Mesenchymal stem cell (in vitro differentiated cells and primary cell): ENCODE measurements at regions not wholly inside any gene's neighbourhood (a gene's known extent, or its start where the extent isn't known, plus 50 kb on each side); places are given as distances from the start of the nearest gene placed in this dataset.

Source experiments
- DNase-seq: peaks from one replicate; pipeline ENCODE4 v3.0.0-alpha.2; 2013
- H2AFZ ChIP-seq: one replicate; pipeline ENCODE4 v1.6.1; 2013; ENCODE audit warnings: low read depth, mild to moderate bottlenecking, control low read depth, inconsistent platforms, low read length, moderate library complexity
- H2AK5ac ChIP-seq: 2 replicates; pipeline ENCODE4 v1.6.1; 2013; ENCODE audit warnings: low read length, moderate library complexity, mild to moderate bottlenecking, inconsistent platforms; ENCODE audit not compliant: severe bottlenecking
- H2BK120ac ChIP-seq: one replicate; pipeline ENCODE4 v1.6.1; 2013; ENCODE audit warnings: low read depth, mild to moderate bottlenecking, inconsistent platforms, low read length, moderate library complexity
- H2BK12ac ChIP-seq, 2 experiments: one replicate each; pipeline ENCODE4 v1.6.1; 2013; ENCODE audit warnings: inconsistent platforms in 2 of 2, low read length in 2 of 2, mild to moderate bottlenecking in 2 of 2, moderate library complexity in 2 of 2, control low read depth in 1 of 2
- H2BK15ac ChIP-seq: one replicate; pipeline ENCODE4 v1.6.1; 2013; ENCODE audit warnings: mild to moderate bottlenecking, low read depth, inconsistent platforms; ENCODE audit not compliant: poor library complexity, severe bottlenecking
- H2BK5ac ChIP-seq: 2 replicates; pipeline ENCODE4 v1.6.1; 2013; ENCODE audit warnings: low read depth, mild to moderate bottlenecking, low read length, control low read depth, inconsistent platforms; ENCODE audit not compliant: poor library complexity, severe bottlenecking
- H3K14ac ChIP-seq, 2 experiments: one replicate each; pipeline ENCODE4 v1.6.1; 2013; ENCODE audit warnings: inconsistent platforms in 2 of 2, low read length in 2 of 2, control low read depth in 1 of 2, mild to moderate bottlenecking in 1 of 2, moderate library complexity in 1 of 2
- H3K18ac ChIP-seq, 2 experiments: one replicate each; pipeline ENCODE4 v1.6.1; 2013; ENCODE audit warnings: inconsistent platforms in 2 of 2, low read length in 2 of 2, control low read depth in 1 of 2, low read depth in 1 of 2, mild to moderate bottlenecking in 1 of 2
- H3K23ac ChIP-seq, 2 experiments: one replicate each; pipeline ENCODE4 v1.6.1; 2013; ENCODE audit warnings: inconsistent platforms in 2 of 2, low read length in 2 of 2, mild to moderate bottlenecking in 2 of 2, moderate library complexity in 2 of 2, control low read depth in 1 of 2
- H3K27ac ChIP-seq: 2 replicates; pipeline ENCODE4 v1.5.1; 2013; ENCODE audit warnings: mild to moderate bottlenecking, moderate library complexity, low read length, control low read depth, inconsistent platforms; ENCODE audit not compliant: poor library complexity, severe bottlenecking
- H3K27me3 ChIP-seq, 2 experiments: 2 replicates each; pipeline versions ENCODE4 v1.6.1 to v1.7.0; 2013; ENCODE audit warnings: low read length in 2 of 2, mild to moderate bottlenecking in 2 of 2, moderate library complexity in 2 of 2, control low read depth in 1 of 2, inconsistent platforms in 1 of 2; ENCODE audit not compliant: control insufficient read depth in 1 of 2, insufficient read depth in 1 of 2
- H3K36me3 ChIP-seq, 2 experiments: 2 replicates each; pipeline versions ENCODE4 v1.6.1 to v1.7.0; 2013; ENCODE audit warnings: low read length in 2 of 2, control low read depth in 1 of 2, inconsistent platforms in 1 of 2, low read depth in 1 of 2, mild to moderate bottlenecking in 1 of 2; ENCODE audit not compliant: insufficient read depth in 2 of 2, control insufficient read depth in 1 of 2
- H3K4ac ChIP-seq, 2 experiments: one replicate each; pipeline ENCODE4 v1.6.1; 2013; ENCODE audit warnings: inconsistent platforms in 2 of 2, low read length in 2 of 2, mild to moderate bottlenecking in 2 of 2, moderate library complexity in 2 of 2, control low read depth in 1 of 2, low read depth in 1 of 2
- H3K4me1 ChIP-seq: 2 replicates; pipeline ENCODE4 v1.6.1; 2013; ENCODE audit warnings: low read depth, low read length, control low read depth; ENCODE audit not compliant: control insufficient read depth, insufficient read depth
- H3K4me2 ChIP-seq: 2 replicates; pipeline ENCODE4 v1.6.1; 2013; ENCODE audit warnings: low read length, mild to moderate bottlenecking, inconsistent platforms; ENCODE audit not compliant: poor library complexity, severe bottlenecking
- H3K4me3 ChIP-seq, 2 experiments: 2 replicates each; pipeline versions ENCODE4 v1.5.1 to v1.7.0; 2013; ENCODE audit warnings: low read length in 2 of 2, mild to moderate bottlenecking in 2 of 2, control low read depth in 1 of 2, low read depth in 1 of 2; ENCODE audit not compliant: insufficient read depth in 1 of 2
- H3K79me1 ChIP-seq: replicated peaks from 2 replicates; pipeline ENCODE4 v1.6.1; 2013; ENCODE audit warnings: mild to moderate bottlenecking, control low read depth, low read length, inconsistent platforms; ENCODE audit not compliant: poor library complexity, severe bottlenecking
- H3K9ac ChIP-seq: 2 replicates; pipeline ENCODE4 v1.7.0; 2013; ENCODE audit warnings: mild to moderate bottlenecking, low read length, moderate library complexity
- H3K9me3 ChIP-seq: 2 replicates; pipeline ENCODE4 v1.7.0; 2013; ENCODE audit warnings: mild to moderate bottlenecking, low read length; ENCODE audit not compliant: control insufficient read depth
- H4K8ac ChIP-seq: one replicate; pipeline ENCODE4 v1.6.1; 2013; ENCODE audit warnings: inconsistent platforms, mild to moderate bottlenecking, low read length, moderate library complexity
- H4K91ac ChIP-seq: one replicate; pipeline ENCODE4 v1.6.1; 2013; ENCODE audit warnings: mild to moderate bottlenecking, low read length, inconsistent platforms
- WGBS: methylation state at CpG from one replicate; pipeline ENCODE4 v1.1.7; 2013; ENCODE audit warnings: mixed read lengths; 5-methylcytosine and 5-hydroxymethylcytosine counted together

DNA sequence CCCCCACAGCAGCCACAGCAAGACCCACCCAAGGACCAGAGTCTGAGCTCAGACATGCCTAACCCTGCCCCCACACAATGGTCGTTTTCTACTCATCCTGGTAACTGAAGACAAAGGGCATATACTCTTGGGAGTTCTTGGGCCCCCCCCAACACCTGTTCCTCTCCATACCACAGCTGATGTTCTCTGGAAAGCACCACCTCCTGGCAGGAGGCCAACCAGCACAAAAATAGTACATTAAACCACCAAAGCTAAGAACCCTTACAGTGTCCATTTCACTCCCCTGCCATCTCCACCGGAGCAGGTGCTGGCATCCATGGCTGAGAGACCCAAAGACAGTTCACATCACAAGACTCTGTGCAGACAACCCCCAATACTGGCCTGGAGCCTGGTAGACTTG, 80.6 kb upstream of the DAAM1 start:
- no peak for DNase-seq
- H3K27ac ChIP-seq = no peak overlapping the region
- H3K23ac ChIP-seq = no peak overlapping the region
- H2BK15ac ChIP-seq = no peak overlapping the region
- H4K8ac ChIP-seq = no peak overlapping the region
- no peak overlapping the region for H2AFZ ChIP-seq
- no peaks in the 10 kb centered on the region for H3K36me3 ChIP-seq
- H3K9me3 ChIP-seq = no peaks in the 10 kb centered on the region
- no peak overlapping the region for H4K91ac ChIP-seq
- H2AK5ac ChIP-seq = no peak overlapping the region
- H2BK5ac ChIP-seq = no peak overlapping the region
- H3K4me1 ChIP-seq = no peaks in the 10 kb centered on the region
- H2BK120ac ChIP-seq = no peak overlapping the region
- H3K9ac ChIP-seq = no peak overlapping the region
- no peak overlapping the region for H3K14ac ChIP-seq
- no peaks in the 10 kb centered on the region for H3K79me1 ChIP-seq
- H3K27me3 ChIP-seq = peaks cover 0 to 4% of the 10 kb centered on the region in 2 experiments
- 71% methylated on average over 2 of the region's 2 CpGs for WGBS
- H3K4me2 ChIP-seq = no peak overlapping the region
- no peak overlapping the region for H3K4me3 ChIP-seq
- no peak overlapping the region for H2BK12ac ChIP-seq
- no peak overlapping the region for H3K18ac ChIP-seq
- no peak overlapping the region for H3K4ac ChIP-seq

DNA sequence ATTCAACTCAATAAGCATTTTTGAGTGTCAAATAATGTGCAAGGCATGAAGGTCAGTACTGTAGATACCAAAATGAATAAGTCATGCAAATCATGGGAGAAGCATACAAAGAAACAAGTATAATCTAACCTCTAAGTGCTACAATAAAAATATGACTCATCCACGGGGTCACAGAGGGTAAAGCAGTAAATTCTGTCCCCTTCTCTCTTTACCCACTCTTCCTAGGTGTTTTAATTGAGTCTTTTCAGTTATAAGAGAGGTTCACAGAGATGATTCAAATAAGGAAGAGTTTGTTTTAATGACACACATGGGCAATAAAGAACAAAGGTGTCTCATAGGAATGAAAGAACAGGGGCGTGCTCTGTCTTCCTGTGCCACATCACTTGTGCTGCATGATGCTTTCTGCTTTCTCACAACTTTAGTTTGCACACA, 71.5 kb upstream of the DAAM1 start:
- Histone ChIP-seq H3K4ac (no peak overlapping the region), H3K36me3 (no peaks in the 10 kb centered on the region), H3K27me3 (peaks cover 0 to 16% of the 10 kb centered on the region in 2 experiments), H3K4me1 (no peaks in the 10 kb centered on the region), H4K91ac (no peak overlapping the region), H2BK12ac (no peak overlapping the region), H2BK15ac (no peak overlapping the region), H3K23ac (no peak overlapping the region), H2BK120ac (no peak overlapping the region), H3K4me2 (no peak overlapping the region), H3K79me1 (no peaks in the 10 kb centered on the region), H3K9ac (no peak overlapping the region), H2AK5ac (no peak overlapping the region), H2AFZ (no peak overlapping the region), H3K18ac (no peak overlapping the region), H2BK5ac (no peak overlapping the region), H3K14ac (no peak overlapping the region), H3K4me3 (no peak overlapping the region), H3K27ac (no peak overlapping the region), H4K8ac (no peak overlapping the region), H3K9me3 (no peaks in the 10 kb centered on the region)
- WGBS = 56% methylated on average over 1 of the region's 2 CpGs
- DNase-seq = peak; percentile 38

DNA sequence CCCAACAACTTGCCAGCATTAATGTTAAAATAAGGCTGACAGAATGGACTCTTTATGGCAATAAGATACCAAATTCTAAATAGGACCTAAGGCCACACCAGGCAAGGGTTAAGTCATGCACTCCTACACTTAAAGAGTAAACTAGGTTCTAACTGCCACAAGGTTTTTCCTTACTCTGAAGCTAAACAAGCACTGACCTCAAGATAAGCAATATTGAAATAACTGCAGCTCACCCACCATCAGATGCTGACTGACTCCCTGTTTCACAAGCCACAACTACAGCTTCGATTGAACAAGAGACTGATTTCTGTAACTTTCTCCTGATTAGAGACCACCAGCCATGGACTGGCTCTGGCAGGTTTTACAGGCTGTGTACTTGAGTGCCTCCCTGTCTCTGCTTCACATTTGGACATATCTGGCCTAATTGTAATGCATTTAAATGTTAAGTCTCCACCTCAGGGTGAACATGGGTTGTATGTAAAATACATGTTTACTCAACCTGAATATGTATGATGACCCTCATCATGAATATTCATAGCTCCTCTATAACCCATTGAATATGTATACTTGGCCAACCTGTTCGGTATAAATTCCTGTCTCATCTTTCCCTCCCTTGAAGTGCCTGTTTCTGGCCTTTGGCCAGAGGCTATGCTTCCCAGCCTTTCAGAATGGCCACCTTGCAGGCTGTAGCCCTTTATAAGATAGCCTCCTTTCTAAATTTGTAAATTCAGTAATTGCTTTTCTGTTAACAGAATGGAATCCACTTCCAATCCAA, 70.5 kb upstream of the DAAM1 start:
- no peaks in the 10 kb centered on the region for H3K36me3 ChIP-seq
- no peak overlapping the region for H2BK15ac ChIP-seq
- DNase-seq = peak; percentile 36
- H2AK5ac ChIP-seq = no peak overlapping the region
- H3K27me3 ChIP-seq = peaks cover 0 to 16% of the 10 kb centered on the region in 2 experiments
- H3K23ac ChIP-seq = no peak overlapping the region
- H3K4ac ChIP-seq = no peak overlapping the region
- no peak overlapping the region for H2AFZ ChIP-seq
- no peak overlapping the region for H3K14ac ChIP-seq
- H3K27ac ChIP-seq = no peak overlapping the region
- H3K4me1 ChIP-seq = no peaks in the 10 kb centered on the region
- no peak overlapping the region for H2BK120ac ChIP-seq
- H2BK12ac ChIP-seq = no peak overlapping the region
- H3K79me1 ChIP-seq = no peaks in the 10 kb centered on the region
- no peak overlapping the region for H4K91ac ChIP-seq
- H3K4me3 ChIP-seq = no peak overlapping the region
- no peak overlapping the region for H4K8ac ChIP-seq
- H3K9me3 ChIP-seq = no peaks in the 10 kb centered on the region
- no peak overlapping the region for H2BK5ac ChIP-seq
- no peak overlapping the region for H3K9ac ChIP-seq
- H3K18ac ChIP-seq = no peak overlapping the region
- no peak overlapping the region for H3K4me2 ChIP-seq
- WGBS = 73% methylated on average over 2 of the region's 2 CpGs

DNA sequence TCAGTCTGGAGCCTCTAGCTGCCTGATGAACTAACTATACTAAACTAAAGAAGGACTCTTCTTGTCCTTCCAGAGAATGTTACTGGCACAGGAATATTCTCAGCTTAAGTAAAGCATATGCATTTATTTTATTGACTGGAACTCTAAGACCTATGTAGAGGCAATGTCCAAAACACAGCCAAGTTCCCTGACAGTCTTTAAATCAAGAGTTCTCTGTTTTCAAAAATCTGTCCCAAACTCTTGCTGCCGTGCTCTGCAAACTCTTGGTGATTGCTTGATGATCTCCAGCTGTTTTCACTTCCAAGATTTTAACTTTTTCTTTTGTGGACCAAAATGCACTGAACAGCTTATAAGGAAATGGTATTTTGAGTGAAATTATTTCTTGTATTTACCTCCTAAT, 67.5 kb upstream of the DAAM1 start:
- no peak overlapping the region for H2BK5ac ChIP-seq
- H2AK5ac ChIP-seq = no peak overlapping the region
- no peak overlapping the region for H3K4me3 ChIP-seq
- H3K27ac ChIP-seq = no peak overlapping the region
- 44% methylated on average over 1 of the region's 1 CpG for WGBS
- H4K91ac ChIP-seq = no peak overlapping the region
- no peak overlapping the region for H4K8ac ChIP-seq
- H2BK12ac ChIP-seq = no peak overlapping the region
- no peaks in the 10 kb centered on the region for H3K9me3 ChIP-seq
- H2AFZ ChIP-seq = no peak overlapping the region
- H3K4me2 ChIP-seq = no peak overlapping the region
- H3K79me1 ChIP-seq = no peaks in the 10 kb centered on the region
- H3K9ac ChIP-seq = no peak overlapping the region
- H3K4ac ChIP-seq = no peak overlapping the region
- H3K14ac ChIP-seq = no peak overlapping the region
- H3K18ac ChIP-seq = no peak overlapping the region
- H2BK15ac ChIP-seq = no peak overlapping the region
- no peaks in the 10 kb centered on the region for H3K4me1 ChIP-seq
- peaks cover 0 to 24% of the 10 kb centered on the region in 2 experiments for H3K27me3 ChIP-seq
- H2BK120ac ChIP-seq = no peak overlapping the region
- H3K23ac ChIP-seq = no peak overlapping the region
- no peaks in the 10 kb centered on the region for H3K36me3 ChIP-seq
- no peak for DNase-seq
